ENCODE measurements at regions not wholly inside any gene's neighbourhood (a gene's known extent, or its start where the extent isn't known, plus 50 kb on each side); places are given as distances from the start of the nearest gene placed in this dataset.

DNA sequence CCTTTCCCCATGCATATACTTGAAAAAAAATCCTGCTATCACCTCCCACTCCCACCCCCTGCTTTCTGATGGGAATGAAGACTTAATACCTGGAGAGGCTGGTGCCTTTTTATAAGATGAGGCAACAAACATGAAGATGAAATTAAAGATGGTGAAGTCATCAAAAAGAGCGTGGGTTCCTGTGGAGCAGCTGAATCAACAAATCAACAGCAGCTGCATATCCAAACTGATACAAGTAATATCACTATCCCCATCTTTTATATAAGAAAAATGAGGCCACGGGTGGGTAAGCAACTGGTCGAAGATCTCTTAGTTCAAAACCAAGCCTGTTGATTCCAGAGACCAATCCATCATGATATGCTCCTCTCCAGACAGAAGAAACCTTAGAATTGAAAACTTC lies 268.5 kb downstream of the ENC1 start:
- no peak for DNase-seq

DNA sequence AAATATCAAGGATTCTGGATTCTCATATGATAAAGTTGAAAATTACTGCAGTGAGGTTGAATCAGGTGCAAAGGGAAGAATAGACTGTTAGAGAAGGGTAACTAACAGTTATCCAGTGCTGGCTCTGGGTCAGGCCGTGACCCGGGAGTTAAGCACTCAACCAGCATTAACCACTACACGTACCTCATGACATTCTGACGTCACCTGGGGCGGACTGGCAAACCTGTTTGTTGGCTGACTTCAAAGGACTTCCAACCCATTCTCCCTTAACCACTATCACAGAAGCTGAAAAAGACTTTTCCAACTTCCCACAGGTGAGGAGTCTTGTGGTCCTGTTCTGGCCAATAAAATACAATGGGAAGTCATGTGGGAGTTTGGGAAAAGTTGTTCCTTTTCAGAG lies 268.9 kb downstream of the ENC1 start:
- DNase-seq, result no peak

DNA sequence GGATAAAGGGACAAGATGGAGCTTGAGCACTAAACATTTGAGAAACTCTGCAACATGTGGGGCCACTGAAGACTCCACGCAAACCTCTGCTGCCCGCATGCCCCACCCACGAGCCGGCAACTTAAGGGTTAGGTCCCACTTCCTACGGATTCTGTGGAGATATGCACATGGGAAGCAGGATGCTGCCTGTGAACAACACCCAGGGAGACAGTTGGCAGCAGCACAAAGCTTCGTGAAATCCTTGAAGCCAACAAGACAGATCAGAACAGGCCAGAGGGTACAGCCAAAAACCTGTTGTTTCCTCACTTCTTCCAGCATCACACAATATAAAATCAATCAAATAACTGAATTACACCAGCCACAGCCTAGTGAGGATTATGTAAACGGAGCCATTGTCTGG lies 270.4 kb downstream of the ENC1 start:
- no peak for DNase-seq

DNA sequence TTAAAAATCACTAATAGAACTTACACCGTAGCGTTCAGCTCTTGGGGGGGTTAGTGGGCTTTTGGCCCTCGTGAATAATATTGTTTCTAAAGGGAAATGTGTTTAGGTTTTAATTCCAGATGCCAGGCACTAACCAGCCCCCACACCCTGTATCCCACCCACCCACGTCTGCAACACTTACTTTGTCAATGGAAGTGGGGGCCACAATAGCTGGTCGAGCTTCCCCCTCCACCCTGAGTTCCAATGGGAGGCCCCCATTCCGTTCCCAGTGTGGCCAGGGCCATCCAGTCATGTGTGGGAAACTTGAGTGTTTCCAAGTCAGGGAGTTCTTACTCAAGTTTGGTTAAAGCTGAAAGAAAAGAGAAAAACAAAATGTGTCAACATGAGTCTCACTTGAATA lies 271.4 kb downstream of the ENC1 start:
- DNase-seq, result no peak

DNA sequence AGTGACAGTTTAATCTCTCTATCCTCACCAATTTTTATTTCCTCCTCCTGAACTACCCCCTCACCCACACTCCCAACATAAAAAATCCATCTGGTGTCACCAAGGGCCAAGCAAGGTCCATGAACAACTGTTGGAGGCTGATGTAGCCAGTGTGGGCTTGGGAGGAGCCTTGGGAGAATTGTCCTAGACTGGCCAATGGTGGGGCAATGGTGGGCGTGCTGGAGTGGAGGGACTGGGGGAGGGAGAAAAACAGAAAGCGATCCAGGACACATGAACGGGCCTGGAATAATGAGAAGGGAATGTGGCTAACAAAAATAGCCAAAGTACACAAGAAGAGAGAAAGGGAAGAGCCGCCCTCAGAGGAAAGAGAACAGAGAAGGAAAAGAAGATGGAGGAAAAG lies 272.6 kb downstream of the ENC1 start:
- DNase-seq, result no peak

DNA sequence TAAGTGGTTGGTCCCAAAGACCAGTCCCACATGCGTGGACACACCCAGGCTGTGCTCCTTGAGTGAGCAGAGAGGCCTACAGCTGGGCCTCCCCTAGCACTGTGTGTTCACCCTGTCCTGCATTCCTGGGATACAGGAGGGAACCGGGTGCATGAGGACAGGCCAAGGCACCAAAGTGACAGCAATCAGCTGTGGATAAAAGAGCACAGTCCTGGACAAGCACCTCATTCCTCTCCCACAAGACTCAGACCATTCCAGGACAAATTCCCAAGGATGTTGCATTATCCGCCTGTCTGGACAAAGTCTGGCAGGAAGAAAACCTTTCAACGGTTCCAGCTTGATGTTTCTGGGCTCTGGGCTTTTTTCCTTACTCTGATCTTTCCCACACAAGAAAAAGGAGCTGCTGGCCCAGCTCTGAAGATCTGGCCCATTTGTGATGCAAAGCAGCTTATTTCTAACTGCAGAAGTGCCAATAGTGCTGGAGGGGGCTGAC lies 273.2 kb downstream of the ENC1 start:
- DNase-seq, result no peak

DNA sequence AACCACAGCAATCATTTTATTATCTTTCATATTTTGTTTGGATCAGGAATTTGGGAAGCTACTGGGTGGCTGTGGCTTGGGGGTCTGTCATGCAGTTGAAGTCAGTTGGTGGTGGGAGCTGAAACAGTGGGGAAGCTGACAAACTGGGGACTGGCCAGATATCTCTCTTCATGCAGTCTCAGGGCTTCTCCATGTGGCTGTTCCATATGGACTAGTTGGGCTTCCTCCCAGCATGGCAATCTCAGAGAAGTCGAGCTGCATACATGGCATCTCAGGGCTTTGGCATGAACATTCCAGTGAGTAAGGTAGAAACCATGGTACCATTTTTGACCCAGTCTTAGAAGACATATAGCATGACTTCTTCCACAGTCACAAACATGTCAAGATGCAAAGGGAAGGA lies 274.8 kb downstream of the ENC1 start:
- DNase-seq, result no peak

DNA sequence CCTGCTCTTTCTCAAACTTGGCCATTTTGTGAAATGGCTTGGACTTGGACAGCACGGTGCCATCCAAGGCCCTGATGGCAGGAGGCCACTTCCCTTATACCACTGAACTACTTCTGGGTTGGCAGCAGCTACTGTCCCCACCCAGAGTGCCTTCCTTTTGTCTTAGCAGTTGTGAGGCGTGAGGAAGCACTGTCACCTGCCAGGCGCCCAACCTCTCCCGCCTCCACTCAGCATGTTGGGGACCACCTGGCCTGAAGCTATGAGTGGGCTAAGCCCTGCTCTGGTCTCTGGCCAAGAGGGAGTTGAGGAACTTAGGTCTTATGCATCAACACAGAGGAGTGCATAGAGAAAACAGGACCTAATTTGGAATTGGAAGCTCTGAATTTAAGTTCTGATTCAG lies 276.0 kb downstream of the ENC1 start:
- DNase-seq, result no peak

DNA sequence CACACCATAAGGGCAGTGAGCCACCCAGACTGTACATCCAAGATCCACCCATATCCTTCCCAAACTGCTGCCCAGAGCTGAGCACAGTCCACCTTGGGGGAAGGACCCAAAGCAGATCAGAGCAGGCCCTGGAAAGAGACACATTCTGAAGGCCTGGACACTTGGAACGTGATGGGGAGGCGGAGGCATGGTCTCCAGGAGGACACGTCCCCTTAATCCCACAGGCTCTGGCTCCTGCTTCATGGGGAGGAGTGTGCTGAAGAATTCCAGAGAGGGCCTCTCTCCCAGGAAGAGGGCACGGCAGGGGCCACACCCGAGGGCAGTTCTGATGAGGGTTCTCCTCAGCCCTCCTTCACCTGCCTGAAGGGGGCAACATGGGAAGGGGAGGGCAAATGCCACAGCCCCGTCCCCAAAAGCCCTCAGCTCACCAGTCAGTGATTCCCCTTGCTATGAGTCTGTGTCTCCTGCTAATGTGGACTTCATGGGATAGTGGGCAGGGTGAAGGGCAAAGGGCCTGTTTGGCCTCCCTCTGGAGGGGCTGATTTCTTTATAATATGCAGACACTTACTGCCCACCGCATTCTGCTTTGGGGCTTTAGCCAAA lies 276.8 kb downstream of the ENC1 start:
- no peak for DNase-seq

DNA sequence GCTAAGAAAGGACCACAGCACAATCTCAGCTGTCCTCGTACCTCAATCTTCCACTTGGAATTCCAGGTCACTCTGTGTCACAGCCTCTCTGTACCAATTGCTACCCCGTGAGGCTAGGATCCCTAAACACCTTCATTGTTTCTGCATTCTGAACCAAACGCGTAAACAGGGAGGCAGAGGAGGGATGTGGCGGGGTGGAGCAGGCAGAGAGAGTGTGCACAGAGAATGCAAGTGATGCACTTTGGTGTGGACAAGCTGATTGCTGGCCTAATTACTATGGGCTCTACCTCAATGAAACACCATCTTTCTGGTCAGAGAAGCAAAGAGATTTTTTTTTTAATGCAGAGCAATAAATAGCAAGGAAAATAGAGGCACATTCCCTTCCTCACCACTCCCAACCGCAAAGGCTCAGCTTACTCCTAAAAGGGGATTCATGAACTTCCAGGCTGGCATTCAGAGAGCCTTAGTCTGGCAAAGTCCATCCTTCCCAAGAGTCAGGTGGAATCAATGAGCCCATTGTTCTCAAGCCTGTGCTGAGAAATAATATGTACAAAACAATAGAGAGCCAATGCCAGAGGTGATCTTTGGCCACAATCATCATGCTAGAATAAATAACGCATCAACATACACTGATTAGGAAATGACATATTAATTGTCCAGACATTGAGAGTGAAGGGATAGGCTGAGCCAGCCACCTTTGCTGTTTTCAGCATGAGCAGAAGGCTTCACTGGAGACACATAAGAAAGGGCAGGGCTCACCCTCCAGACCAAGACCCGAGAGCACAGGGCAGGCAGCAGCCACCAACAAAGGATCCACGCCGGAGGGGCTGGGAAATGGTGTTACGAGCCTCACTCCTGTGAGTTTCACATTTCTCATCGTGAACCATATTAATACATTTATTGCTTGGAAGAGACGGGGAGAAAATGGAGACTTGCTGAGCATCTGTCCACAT lies 278.8 kb downstream of the ENC1 start:
- DNase-seq, result no peak

DNA sequence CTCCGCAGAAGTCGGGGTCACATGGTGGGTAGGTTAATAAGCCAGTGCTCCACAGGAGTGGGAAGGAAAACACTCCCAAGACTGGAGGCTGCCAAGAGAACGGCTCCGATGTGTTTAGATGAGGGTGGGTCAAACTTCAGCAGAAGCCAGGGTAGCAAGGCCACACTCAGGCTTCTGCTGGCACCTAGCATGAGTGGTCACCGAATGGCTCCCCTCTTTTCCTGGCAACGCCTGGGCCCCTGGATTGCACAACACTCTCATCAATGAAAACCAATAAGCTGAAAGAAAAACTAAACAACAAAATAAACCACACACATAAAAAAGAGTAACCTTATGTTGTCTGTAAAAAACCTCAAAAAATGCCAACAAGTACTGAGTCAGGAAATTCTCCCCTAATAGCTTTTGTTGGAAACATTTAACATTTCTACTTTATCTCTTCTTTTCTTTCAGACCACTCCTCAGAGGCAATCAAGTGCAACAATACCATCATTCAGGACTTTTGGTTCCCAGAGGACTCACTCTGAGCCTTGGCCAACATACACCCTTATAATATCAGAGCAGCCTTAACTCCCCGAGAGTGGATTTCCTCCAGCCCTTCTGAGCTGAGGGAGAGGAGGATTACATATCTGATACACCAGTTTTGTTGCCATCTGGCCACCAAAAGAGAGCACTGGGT lies 279.9 kb downstream of the ENC1 start:
- DNase-seq, result no peak

DNA sequence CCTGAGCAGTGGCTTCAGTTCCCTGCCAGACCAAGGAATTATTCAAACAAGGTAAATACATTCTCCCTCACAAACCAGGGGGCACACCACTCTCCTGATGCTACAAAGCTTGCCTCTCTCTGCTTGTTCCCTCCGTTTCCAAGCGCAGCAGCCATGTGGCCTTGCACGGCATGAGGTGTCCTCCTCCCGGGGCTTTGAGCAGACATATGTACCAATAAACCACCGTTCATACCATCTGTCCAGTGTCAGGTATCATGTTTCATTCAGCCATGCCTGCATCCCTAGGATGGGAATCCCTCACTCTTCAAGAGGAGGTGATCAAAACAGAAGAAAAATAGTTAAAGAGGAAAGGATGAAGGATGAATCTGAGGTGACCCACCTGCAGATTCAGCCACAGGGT lies 282.7 kb downstream of the ENC1 start:
- DNase-seq, result no peak

DNA sequence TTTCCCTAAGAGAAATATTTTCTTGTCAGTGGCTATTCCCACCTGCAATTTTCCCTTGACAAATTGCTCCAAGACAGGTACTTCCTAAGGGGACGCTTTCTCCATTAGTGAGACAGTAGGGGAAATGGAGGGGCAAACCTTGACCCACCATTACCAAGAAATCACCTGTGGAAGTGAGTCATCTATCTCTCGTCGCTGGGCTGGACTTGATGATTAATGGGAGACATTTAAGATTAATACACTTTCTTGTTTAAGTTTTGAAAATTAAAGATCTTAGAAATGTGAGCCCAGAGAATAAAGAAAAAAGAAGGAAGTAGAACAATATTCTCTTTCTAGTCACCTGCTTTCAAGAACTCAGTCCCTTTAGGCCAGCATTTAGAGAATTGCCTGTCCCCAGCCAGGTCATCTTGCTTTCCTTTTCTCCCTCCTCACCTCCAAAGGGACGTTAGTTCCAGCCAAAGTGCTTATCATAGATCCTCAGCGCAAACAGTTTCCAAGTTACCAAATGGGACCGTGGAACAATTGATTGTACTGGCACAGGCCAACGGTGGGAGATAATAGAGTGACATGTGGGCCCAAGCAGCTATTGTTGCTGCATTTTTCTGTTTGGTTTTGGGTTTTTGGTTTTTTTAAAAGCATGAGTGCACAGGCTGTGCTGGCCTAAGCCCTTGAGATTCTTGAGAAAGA lies 284.4 kb downstream of the ENC1 start:
- no peak for DNase-seq

DNA sequence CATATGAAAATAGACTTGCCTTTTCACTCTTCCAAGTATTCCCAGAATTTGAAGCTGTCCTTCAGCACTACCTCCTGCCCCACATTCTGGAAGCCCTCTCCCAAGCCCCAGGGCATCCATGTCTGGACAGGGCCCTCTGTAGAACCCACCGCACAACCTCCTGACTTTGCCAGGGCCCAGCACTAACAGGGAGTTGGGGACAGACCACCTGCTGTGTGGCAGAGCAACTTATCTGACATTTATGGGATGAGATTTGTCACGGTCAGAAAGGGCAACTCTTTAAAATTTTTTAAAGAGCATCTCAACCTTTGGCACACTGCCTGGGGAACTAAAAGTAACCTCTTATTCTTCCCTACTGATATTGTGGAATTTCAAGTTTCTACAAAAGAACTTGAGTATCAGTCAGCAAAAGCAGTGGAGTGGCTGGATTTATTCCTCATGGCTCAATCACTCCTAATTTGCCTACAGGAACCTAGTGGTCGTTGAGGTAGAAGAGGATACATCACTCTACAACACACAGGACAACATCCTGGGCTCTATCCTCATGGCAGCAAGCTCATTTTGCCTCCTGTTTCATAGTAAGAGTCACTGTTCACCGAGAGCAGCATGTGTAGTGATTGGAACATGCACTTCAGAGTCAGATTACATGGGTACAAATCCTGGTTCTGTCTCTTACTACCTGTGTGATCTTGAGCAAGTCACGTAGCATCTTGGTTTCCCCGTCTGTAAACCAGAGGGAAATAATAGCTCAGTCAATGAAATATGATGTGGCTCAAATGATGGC lies 285.3 kb downstream of the ENC1 start:
- DNase-seq, result no peak

DNA sequence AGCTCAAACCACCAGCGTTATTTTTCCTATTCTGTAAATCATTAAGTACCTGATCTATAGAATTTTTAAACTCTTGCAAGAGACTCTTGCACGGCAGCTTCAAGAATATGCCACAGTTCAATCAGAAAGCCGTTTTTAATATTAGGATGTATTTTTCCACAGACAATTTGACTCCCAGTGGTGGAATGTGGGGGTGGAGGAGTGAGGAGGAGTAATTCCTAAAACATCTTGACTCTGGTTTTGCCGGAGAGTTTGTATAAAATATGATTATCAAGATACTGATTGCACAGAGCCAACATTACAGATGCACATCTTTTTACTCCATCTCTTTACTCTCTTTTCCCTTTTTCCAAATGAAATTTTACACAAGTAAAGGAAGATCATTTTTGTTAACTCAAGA lies 288.3 kb downstream of the ENC1 start:
- no peak for DNase-seq

DNA sequence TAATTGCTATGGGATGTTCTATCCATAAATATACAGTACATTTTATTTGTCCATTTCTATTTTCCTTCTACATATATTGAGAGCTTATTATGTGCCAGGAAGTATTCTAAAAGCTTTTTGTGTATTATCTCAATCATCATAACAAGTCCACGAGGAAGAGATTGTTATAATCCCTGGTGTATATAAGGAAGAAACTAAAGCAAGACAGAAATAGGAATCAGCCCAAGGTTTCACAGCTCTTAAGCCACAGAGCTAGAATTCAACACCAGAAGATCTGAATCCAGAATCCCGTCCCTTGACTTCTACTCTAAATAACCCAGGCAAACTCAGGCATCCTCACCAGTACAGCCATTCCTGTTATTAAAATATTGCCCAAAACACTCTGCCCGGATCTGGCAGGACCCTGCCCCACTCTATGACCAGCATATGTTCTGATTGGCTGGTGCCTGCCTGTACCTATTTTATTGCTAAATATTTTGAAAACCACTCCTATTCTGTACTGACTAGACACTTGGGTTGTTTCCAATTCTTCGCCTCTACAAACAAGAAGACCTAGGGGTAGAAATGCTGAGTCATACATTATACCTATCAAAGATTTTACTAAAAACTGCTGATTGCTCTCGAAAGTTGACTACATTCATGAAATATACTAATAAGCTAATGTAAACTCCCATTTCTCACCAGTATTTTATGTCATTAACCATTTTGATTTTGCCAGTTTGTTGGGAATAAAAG lies 297.4 kb downstream of the ENC1 start:
- peak in 1 of 2 experiments; percentile 31 for DNase-seq

DNA sequence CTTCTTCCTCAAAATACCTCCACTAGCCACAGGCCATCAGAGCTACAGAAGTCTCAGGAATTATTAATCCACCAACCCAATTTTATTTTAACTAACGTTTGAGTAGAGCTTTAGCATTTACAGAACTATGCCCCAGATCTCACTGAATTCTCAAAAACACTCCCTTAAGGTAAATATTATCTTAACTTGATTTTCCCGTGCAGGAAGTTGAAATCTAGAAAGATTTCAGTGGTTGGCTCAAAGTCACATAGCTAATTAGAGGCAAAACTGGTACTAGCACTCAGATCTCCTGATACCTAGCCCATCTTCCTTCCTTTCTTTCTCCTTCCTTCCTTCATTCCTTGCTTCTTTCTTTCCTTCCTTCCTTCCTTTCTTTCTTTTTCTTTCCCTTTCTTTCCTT lies 298.3 kb downstream of the ENC1 start:
- DNase-seq, result no peak

DNA sequence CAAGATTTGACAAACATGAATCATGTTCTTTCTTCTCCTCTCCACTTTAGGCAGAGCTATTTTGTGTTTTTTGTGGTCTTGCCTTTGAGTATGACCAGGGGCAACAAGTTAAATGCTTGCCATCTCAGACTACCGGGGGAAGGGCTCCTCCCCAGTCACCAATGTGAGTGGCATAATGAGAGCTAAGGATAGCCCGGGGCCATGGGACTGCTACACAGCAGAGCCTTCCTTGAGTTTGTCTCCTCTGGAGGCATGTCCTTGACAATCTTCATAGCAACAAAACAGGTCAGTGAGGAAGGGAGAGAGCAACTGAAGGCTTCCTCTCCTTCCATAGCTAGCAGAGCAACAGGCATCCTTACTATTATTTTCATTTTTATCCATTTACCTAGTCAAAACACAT lies 299.3 kb downstream of the ENC1 start:
- no peak for DNase-seq

DNA sequence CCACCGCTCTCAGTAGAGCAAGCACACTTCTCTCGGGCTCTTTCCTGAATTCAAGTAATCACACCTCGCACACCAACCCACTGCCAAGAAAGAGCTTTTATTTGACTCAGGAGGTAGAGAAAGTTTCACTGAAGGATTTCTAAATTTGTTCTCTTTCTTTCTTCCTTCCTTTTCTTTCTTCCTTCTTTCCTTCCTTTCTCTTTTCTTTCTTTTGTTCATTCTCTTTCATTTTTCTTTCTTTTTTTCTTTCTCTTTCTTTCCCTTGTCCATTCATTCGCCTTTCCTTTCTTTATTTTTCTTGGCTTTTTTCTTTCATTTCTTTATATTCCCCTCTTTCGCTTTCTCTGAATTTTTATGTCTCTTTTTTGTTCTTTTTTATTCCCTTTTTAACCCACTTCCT lies 300.1 kb downstream of the ENC1 start:
- DNase-seq, result no peak

DNA sequence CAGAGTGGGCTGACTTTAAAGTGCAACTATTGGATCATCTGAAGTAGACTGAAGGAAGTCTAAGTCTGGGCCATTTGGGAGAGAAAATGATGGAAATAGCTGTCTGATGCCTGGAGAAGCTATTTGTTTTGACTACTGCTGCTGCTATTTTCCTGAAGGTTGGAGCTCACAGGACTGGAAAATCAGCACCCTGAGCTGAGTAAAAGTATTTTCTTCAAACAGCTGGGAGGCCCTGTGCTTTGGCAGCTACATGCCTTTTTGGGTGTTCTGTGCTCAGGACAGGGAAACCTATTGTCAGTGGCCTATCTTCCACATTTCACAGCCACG lies 302.6 kb downstream of the ENC1 start:
- no peak for DNase-seq

DNA sequence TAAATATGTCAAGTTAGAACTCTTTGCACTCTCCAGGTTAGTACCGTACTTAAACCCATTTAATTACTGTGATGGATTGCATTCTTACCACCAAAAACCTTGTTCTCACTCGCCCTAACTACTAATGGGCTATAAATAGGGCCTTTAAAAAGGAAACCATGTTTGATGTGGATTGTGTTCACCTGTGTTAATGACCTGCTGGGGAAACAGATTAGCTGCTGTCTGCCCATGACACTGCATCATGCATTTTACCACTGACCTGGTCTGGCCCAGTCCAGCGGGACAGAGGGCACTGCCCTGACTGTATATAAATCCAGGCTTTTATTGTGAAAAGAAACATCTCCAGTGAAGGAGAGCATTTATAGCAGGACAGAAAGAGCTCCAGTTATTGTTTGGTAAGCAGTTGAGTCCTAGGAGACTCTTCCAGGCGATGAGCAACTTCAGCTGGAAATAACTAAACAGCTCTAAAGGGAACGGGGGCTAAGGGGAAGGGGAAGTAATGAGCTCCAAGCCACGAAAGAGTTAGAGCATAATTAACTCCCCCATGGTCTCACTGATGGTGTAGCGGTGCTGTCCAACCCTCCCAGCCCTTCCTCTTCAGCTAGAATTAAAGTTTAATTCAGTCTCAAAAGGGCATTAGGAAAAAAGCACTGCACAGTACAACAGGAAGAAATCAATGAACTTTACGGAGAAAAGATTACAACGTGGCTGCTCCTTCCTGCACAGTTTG lies 303.1 kb downstream of the ENC1 start:
- DNase-seq, result peak in 1 of 2 experiments; percentile 34

All from NCI-H2081 (cell line).